Smooth muscle cell (in vitro differentiated cells): ENCODE measurements at regions not wholly inside any gene's neighbourhood (a gene's known extent, or its start where the extent isn't known, plus 50 kb on each side); places are given as distances from the start of the nearest gene placed in this dataset.
A peak's percentile ranks its signal among the peaks of the same experiment; 100 is the strongest.

Experiments used
- DNase-seq: peaks from one replicate; lab custom pipeline; 2025; ENCODE audit not compliant: unreplicated experiment; lab: John Stamatoyannopoulos, UW
- H2AFZ ChIP-seq: fragments of 200-600 bp; sonication (generic); 2 replicates; pipeline ENCODE4 v1.6.0; 2016; ENCODE audit warnings: antibody characterized with exemption, low read depth, mild to moderate bottlenecking
- H3F3A ChIP-seq: fragments of 200-600 bp; sonication (generic); 2 replicates; pipeline ENCODE4 v1.6.0; 2017; ENCODE audit warnings: antibody characterized with exemption, low read depth
- H3K27ac ChIP-seq: fragments of 200-600 bp; sonication (generic); 2 replicates; pipeline ENCODE4 v1.5.1; 2016; ENCODE audit warnings: low read depth, mild to moderate bottlenecking
- H3K27me3 ChIP-seq: fragments of 200-600 bp; sonication (generic); 2 replicates; pipeline ENCODE4 v1.6.1; 2016; ENCODE audit warnings: low read depth, mild to moderate bottlenecking
- H3K36me3 ChIP-seq: fragments of 200-600 bp; sonication (generic); 2 replicates; pipeline ENCODE4 v1.5.1; 2016; ENCODE audit warnings: low read depth
- H3K4me1 ChIP-seq: fragments of 200-600 bp; sonication (generic); 2 replicates; pipeline ENCODE4 v1.5.1; 2016; ENCODE audit warnings: low read depth
- H3K4me2 ChIP-seq: fragments of 200-600 bp; sonication (generic); 2 replicates; pipeline ENCODE4 v1.6.0; 2016; ENCODE audit warnings: mild to moderate bottlenecking
- H3K4me3 ChIP-seq: fragments of 200-600 bp; sonication (generic); 2 replicates; pipeline ENCODE4 v1.5.1; 2016; ENCODE audit warnings: mild to moderate bottlenecking
- H3K79me2 ChIP-seq: fragments of 200-600 bp; sonication (generic); 2 replicates; pipeline ENCODE4 v1.6.0; 2016; ENCODE audit warnings: low read depth, mild to moderate bottlenecking
- H3K9ac ChIP-seq: fragments of 200-600 bp; sonication (generic); 2 replicates; pipeline ENCODE4 v1.6.0; 2016; ENCODE audit warnings: low read depth
- H3K9me3 ChIP-seq: fragments of 200-600 bp; sonication (generic); replicated peaks from 2 replicates; pipeline ENCODE4 v1.5.1; 2016; ENCODE audit warnings: low read depth
- H4K20me1 ChIP-seq: fragments of 200-600 bp; sonication (generic); 2 replicates; pipeline ENCODE4 v1.6.0; 2016; ENCODE audit warnings: low read depth
- whole genome bisulfite sequencing: methylation state at CpG from one replicate; pipeline ENCODE4 v1.1.7; 2016; ENCODE audit warnings: low lambda C conversion rate; 5-methylcytosine and 5-hydroxymethylcytosine counted together
- TF ChIP-seq, protein P1 (sequence below): fragments of 200-600 bp; sonication (generic); IDR thresholded peaks from 2 replicates; pipeline ENCODE4 v1.5.1; 2017; ENCODE audit warnings: borderline replicate concordance, mild to moderate bottlenecking, antibody characterized with exemption; ENCODE audit not compliant: insufficient read depth, poor library complexity, severe bottlenecking

- WGBS = 96% methylated on average over 4 of the region's 4 CpGs
Measured at GRCh38 chr6:65780691-65781090, 73.7 kb upstream of the EYS start.

DNA sequence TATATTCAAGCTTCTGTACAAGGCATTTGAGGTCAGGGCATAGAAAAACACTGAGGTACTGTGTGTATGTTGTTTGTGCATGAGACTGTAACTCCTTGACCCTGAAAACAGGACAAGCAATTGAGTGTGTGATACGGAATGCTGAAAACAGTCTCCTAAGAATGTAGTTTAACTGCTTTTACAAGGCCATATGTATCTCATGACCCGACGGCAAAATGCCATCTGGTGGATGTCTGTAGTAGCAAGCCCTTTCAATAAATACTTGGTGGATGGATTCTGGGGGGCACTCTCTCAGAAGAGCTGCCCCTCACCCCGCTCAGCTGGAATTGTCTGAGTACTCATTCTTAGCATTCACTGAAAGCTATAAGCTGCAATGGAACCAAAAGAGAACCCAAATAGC lies 69.3 kb upstream of the EYS start:
- H3K4me3 ChIP-seq = no peak overlapping the region
- no peak overlapping the region for H3K9ac ChIP-seq
- H3K79me2 ChIP-seq = no peaks in the 10 kb centered on the region
- WGBS = 20% methylated on average over 4 of the region's 4 CpGs
- no peak overlapping the region for H3K4me2 ChIP-seq
- no peaks in the 10 kb centered on the region for H3K4me1 ChIP-seq
- peak overlapping the region; percentile 6 for H2AFZ ChIP-seq
- no peak overlapping the region for H3K27ac ChIP-seq
- H3K9me3 ChIP-seq = no peaks in the 10 kb centered on the region
- no peaks in the 10 kb centered on the region for H3K36me3 ChIP-seq
- H3K27me3 ChIP-seq = no peaks in the 10 kb centered on the region
- no peaks in the 10 kb centered on the region for H3F3A ChIP-seq
- no peak for DNase-seq
- no peaks in the 10 kb centered on the region for H4K20me1 ChIP-seq
- TF ChIP-seq, protein P1, sequence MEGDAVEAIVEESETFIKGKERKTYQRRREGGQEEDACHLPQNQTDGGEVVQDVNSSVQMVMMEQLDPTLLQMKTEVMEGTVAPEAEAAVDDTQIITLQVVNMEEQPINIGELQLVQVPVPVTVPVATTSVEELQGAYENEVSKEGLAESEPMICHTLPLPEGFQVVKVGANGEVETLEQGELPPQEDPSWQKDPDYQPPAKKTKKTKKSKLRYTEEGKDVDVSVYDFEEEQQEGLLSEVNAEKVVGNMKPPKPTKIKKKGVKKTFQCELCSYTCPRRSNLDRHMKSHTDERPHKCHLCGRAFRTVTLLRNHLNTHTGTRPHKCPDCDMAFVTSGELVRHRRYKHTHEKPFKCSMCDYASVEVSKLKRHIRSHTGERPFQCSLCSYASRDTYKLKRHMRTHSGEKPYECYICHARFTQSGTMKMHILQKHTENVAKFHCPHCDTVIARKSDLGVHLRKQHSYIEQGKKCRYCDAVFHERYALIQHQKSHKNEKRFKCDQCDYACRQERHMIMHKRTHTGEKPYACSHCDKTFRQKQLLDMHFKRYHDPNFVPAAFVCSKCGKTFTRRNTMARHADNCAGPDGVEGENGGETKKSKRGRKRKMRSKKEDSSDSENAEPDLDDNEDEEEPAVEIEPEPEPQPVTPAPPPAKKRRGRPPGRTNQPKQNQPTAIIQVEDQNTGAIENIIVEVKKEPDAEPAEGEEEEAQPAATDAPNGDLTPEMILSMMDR = peak; percentile 39

More at GRCh38 chr6:65780691-65781090, 73.7 kb upstream of the EYS start:
- H3K4me2 ChIP-seq = no peak overlapping the region
- no peak overlapping the region for H3K4me3 ChIP-seq
- TF ChIP-seq, protein P1 = no peak
- no peak for DNase-seq
- no peaks in the 10 kb centered on the region for H3K79me2 ChIP-seq
- H3K9ac ChIP-seq = no peak overlapping the region
- no peak overlapping the region for H2AFZ ChIP-seq
- no peaks in the 10 kb centered on the region for H4K20me1 ChIP-seq
- H3F3A ChIP-seq = no peaks in the 10 kb centered on the region
- H3K27ac ChIP-seq = no peak overlapping the region
- no peaks in the 10 kb centered on the region for H3K4me1 ChIP-seq
- H3K36me3 ChIP-seq = no peaks in the 10 kb centered on the region
- H3K27me3 ChIP-seq = no peaks in the 10 kb centered on the region
- no peaks in the 10 kb centered on the region for H3K9me3 ChIP-seq

- no peak for DNase-seq
- H3K36me3 ChIP-seq = no peaks in the 10 kb centered on the region
- H3K4me1 ChIP-seq = no peaks in the 10 kb centered on the region
- H4K20me1 ChIP-seq = no peaks in the 10 kb centered on the region
- H3K4me3 ChIP-seq = no peak overlapping the region
- no peaks in the 10 kb centered on the region for H3K9me3 ChIP-seq
- TF ChIP-seq, protein P1 = no peak
- WGBS = 98% methylated on average over 3 of the region's 3 CpGs
- H3K4me2 ChIP-seq = no peak overlapping the region
- no peaks in the 10 kb centered on the region for H3K27me3 ChIP-seq
- no peak overlapping the region for H3K27ac ChIP-seq
- no peaks in the 10 kb centered on the region for H3K79me2 ChIP-seq
- no peak overlapping the region for H2AFZ ChIP-seq
- H3F3A ChIP-seq = no peaks in the 10 kb centered on the region
- H3K9ac ChIP-seq = no peak overlapping the region
Measured at GRCh38 chr6:65771946-65772345, 64.9 kb upstream of the EYS start.

GRCh38 chr6:65761890-65762289 lies 54.9 kb upstream of the EYS start:
- H3K9me3 ChIP-seq = no peaks in the 10 kb centered on the region
- no peak for DNase-seq
- 83% methylated on average over 4 of the region's 4 CpGs for WGBS
- no peaks in the 10 kb centered on the region for H4K20me1 ChIP-seq
- H3K79me2 ChIP-seq = no peaks in the 10 kb centered on the region
- no peak overlapping the region for H3K9ac ChIP-seq
- no peak overlapping the region for H3K27ac ChIP-seq
- H3K27me3 ChIP-seq = no peaks in the 10 kb centered on the region
- H2AFZ ChIP-seq = no peak overlapping the region
- TF ChIP-seq, protein P1 = no peak
- H3K4me3 ChIP-seq = no peak overlapping the region
- no peaks in the 10 kb centered on the region for H3F3A ChIP-seq
- H3K4me2 ChIP-seq = no peak overlapping the region
- no peaks in the 10 kb centered on the region for H3K36me3 ChIP-seq
- no peaks in the 10 kb centered on the region for H3K4me1 ChIP-seq
